SK-N-MC (cell line): ENCODE measurements at regions not wholly inside any gene's neighbourhood (a gene's known extent, or its start where the extent isn't known, plus 50 kb on each side); places are given as distances from the start of the nearest gene placed in this dataset.

ENCODE experiments used
- EZH2 ChIP-seq: fragments of 200-600 bp; sonication (generic); IDR thresholded peaks from one replicate; pipeline ENCODE4 v1.6.1; 2017; ENCODE audit warnings: antibody characterized with exemption
- FOXP2 ChIP-seq: optimal IDR thresholded peaks from 2 replicates; pipeline ENCODE3; 2011; ENCODE audit warnings: mild to moderate bottlenecking, moderate library complexity; ENCODE audit not compliant: insufficient read depth; ENCODE audit errors: extremely low read length, control extremely low read depth
- POLR2AphosphoS5 ChIP-seq: IDR thresholded peaks from 2 replicates; pipeline ENCODE4 v1.6.1; 2012; ENCODE audit warnings: mild to moderate bottlenecking, low read depth, low read length, borderline replicate concordance

- no peak for TF ChIP-seq EZH2
- TF ChIP-seq POLR2AphosphoS5, result no peak
- no peak for TF ChIP-seq FOXP2
Observed at GRCh38 chrX:39592776-39593175, 505.0 kb downstream of the BCOR start.
